ENCODE measurements at regions not wholly inside any gene's neighbourhood (a gene's known extent, or its start where the extent isn't known, plus 50 kb on each side); places are given as distances from the start of the nearest gene placed in this dataset.

- intact Hi-C loops (cut with DNase I), result no loop called here
- Histone ChIP-seq H3K27ac (no peak overlapping the region), H3K36me3 (no peaks in the 10 kb centered on the region), H3K4me1 (no peaks in the 10 kb centered on the region), H3K4me3 (no peak overlapping the region), H3K27me3 (no peaks in the 10 kb centered on the region), H3K9me3 (no peaks in the 10 kb centered on the region)
- DNase-seq (no peak), ATAC-seq (no peak)
- TF ChIP-seq, protein P1, sequence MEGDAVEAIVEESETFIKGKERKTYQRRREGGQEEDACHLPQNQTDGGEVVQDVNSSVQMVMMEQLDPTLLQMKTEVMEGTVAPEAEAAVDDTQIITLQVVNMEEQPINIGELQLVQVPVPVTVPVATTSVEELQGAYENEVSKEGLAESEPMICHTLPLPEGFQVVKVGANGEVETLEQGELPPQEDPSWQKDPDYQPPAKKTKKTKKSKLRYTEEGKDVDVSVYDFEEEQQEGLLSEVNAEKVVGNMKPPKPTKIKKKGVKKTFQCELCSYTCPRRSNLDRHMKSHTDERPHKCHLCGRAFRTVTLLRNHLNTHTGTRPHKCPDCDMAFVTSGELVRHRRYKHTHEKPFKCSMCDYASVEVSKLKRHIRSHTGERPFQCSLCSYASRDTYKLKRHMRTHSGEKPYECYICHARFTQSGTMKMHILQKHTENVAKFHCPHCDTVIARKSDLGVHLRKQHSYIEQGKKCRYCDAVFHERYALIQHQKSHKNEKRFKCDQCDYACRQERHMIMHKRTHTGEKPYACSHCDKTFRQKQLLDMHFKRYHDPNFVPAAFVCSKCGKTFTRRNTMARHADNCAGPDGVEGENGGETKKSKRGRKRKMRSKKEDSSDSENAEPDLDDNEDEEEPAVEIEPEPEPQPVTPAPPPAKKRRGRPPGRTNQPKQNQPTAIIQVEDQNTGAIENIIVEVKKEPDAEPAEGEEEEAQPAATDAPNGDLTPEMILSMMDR (IDR thresholded peaks at IDR 0.05), result no peak
- no peak for TF ChIP-seq POLR2A (IDR thresholded peaks at IDR 0.05)
- 73% methylated on average over 1 of the region's 1 CpG for WGBS (ENCODE audit: insufficient coverage, low coverage, low lambda C conversion rate, missing lambda C conversion rate)
Observed at GRCh38 chr4:129862461-129862860, 766.5 kb downstream of the C4orf33 start.

DNA sequence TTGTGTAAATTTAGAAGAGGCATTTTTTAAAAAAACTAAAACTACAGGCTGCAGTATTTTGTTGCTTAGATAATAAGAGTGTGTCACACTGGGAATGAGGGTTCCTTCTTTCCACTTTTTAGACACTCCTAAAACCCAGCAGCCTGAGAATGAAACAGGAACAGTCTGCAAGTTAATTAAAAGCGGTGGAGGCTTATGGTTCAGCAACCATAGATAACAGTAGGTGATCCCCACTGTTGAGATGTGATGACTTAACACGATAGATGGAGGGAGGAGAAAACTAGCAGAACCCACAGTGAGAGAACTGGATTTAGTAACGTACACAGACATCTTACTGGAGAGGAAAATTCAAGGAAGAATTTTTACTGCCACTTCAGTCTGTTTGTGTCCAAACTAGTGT is 767.3 kb downstream of the C4orf33 start:
- 49% methylated on average over 3 of the region's 3 CpGs for WGBS (ENCODE audit: insufficient coverage, low coverage, low lambda C conversion rate, missing lambda C conversion rate)
- no peaks in the 10 kb centered on the region for H3K4me1 ChIP-seq
- intact Hi-C loops (cut with DNase I), result no loop called here
- no peaks in the 10 kb centered on the region for H3K9me3 ChIP-seq
- H3K27me3 ChIP-seq, result no peaks in the 10 kb centered on the region
- no peaks in the 10 kb centered on the region for H3K36me3 ChIP-seq
- H3K4me3 ChIP-seq, result no peak overlapping the region
- ATAC-seq (no peak), DNase-seq (no peak)
- TF ChIP-seq, protein P1 (IDR thresholded peaks at IDR 0.05), result no peak
- no peak for TF ChIP-seq POLR2A (IDR thresholded peaks at IDR 0.05)
- no peak overlapping the region for H3K27ac ChIP-seq

DNA sequence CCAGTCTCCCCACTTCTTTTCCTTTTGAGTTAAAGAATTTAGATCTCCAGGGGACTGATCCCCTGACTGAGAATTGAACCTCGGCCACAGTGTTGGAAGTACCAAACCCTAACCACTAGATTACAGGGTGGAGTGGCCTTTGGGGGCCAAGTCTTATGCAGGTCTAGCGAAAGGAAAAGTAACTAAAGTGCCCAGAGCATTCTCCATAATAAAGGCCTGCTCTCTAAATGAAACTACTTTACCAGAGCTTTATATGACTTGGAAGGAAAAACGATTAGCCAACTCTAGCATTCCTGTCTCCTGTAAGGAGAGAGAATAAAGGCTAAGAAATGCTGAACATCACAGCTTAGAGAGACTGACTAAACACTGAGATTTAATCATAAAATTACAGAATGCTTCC is 788.0 kb downstream of the C4orf33 start:
- intact Hi-C loops (cut with DNase I), result no loop called here
- Histone ChIP-seq H3K27me3 (no peaks in the 10 kb centered on the region), H3K4me3 (no peak overlapping the region), H3K36me3 (no peaks in the 10 kb centered on the region), H3K27ac (no peak overlapping the region), H3K9me3 (no peaks in the 10 kb centered on the region), H3K4me1 (no peaks in the 10 kb centered on the region)
- 51% methylated on average over 3 of the region's 3 CpGs for WGBS (ENCODE audit: insufficient coverage, low coverage, low lambda C conversion rate, missing lambda C conversion rate)
- TF ChIP-seq POLR2A (IDR thresholded peaks at IDR 0.05), result no peak
- TF ChIP-seq, protein P1 (IDR thresholded peaks at IDR 0.05), result no peak
- DNase-seq (no peak), ATAC-seq (no peak)

DNA sequence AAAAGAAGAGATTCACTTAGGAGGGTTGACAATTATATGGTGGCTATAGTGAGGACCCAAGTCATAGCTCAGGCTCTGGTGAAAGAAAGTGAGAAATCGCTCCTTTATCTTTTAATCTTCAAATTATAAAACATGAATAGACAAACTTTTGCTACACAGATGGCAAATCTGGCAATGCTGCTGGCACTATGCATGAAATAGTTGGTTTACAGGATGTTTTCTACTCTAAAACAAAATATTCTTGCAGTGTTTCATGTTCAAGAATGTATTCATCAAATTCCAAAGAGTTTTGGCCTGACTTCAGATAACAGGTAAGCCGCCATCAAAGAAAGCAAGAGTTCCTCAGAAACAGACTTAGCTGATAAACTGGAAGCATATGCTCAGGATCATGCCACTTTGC is 801.2 kb downstream of the C4orf33 start:
- intact Hi-C loops (cut with DNase I), result no loop called here
- no peaks in the 10 kb centered on the region for H3K27me3 ChIP-seq
- TF ChIP-seq POLR2A (IDR thresholded peaks at IDR 0.05), result no peak
- TF ChIP-seq, protein P1 (IDR thresholded peaks at IDR 0.05), result no peak
- H3K9me3 ChIP-seq, result no peaks in the 10 kb centered on the region
- no peaks in the 10 kb centered on the region for H3K36me3 ChIP-seq
- no peak overlapping the region for H3K4me3 ChIP-seq
- ATAC-seq, result no peak
- WGBS (ENCODE audit: insufficient coverage, low coverage, low lambda C conversion rate, missing lambda C conversion rate), result 58% methylated on average over 2 of the region's 2 CpGs
- peaks cover 0 to 23% (median 10%) of the 10 kb centered on the region in 4 donors for H3K4me1 ChIP-seq
- no peak for DNase-seq
- H3K27ac ChIP-seq, result no peak overlapping the region

- Histone ChIP-seq H3K4me1 (peaks cover 0 to 23% (median 10%) of the 10 kb centered on the region in 4 donors), H3K9me3 (no peaks in the 10 kb centered on the region), H3K4me3 (no peak overlapping the region), H3K27ac (peak overlapping the region in 2 of 3 donors; percentile 19 to 50), H3K27me3 (no peaks in the 10 kb centered on the region), H3K36me3 (no peaks in the 10 kb centered on the region)
- ATAC-seq, result peak; percentile 29 to 64 (median 41)
- TF ChIP-seq, protein P1 (IDR thresholded peaks at IDR 0.05), result no peak
- TF ChIP-seq POLR2A (IDR thresholded peaks at IDR 0.05), result no peak
- 12% methylated on average over 3 of the region's 3 CpGs for WGBS (ENCODE audit: insufficient coverage, low coverage, low lambda C conversion rate, missing lambda C conversion rate)
- intact Hi-C loops (cut with DNase I), result no loop called here
- no peak for DNase-seq
Observed at GRCh38 chr4:129899849-129900248, 803.9 kb downstream of the C4orf33 start.

Data from right lobe of liver (tissue), 6 donors.